Keratinocyte (primary cell): ENCODE measurements at regions not wholly inside any gene's neighbourhood (a gene's known extent, or its start where the extent isn't known, plus 50 kb on each side); places are given as distances from the start of the nearest gene placed in this dataset.

Experiments used
- DNase-seq: peaks from one replicate; pipeline ENCODE4 v3.0.0-alpha.2; 2011; ENCODE audit warnings: low read depth, missing footprints, low spot score
- FAIRE-seq: peaks from 2 replicates; lab custom pipeline; 2011; peaks lifted over from hg19 to GRCh38; lab: Jason Lieb, UNC
- H2AFZ ChIP-seq: 2 replicates; pipeline ENCODE4 v1.6.0; 2012; ENCODE audit warnings: low read length, control low read depth, inconsistent platforms; ENCODE audit not compliant: control insufficient read depth
- H3K27ac ChIP-seq: 2 replicates; pipeline ENCODE4 v1.5.1; 2011; ENCODE audit warnings: low read length; ENCODE audit not compliant: control insufficient read depth, insufficient read depth
- H3K27me3 ChIP-seq: 3 replicates; pipeline ENCODE4 v1.6.0; 2011; ENCODE audit warnings: low read length; ENCODE audit not compliant: control insufficient read depth, insufficient read depth; ENCODE audit errors: extremely low read depth
- H3K36me3 ChIP-seq, 2 experiments: 2 replicates in 1 of 2; 3 replicates in 1 of 2; pipeline ENCODE4 v1.5.1; 2011; ENCODE audit warnings: low read length in 2 of 2, mild to moderate bottlenecking in 1 of 2; ENCODE audit not compliant: control insufficient read depth in 2 of 2, insufficient read depth in 2 of 2; ENCODE audit errors: extremely low read depth in 1 of 2
- H3K4me1 ChIP-seq: 3 replicates; pipeline ENCODE4 v1.5.1; 2011; ENCODE audit warnings: low read length; ENCODE audit not compliant: control insufficient read depth, insufficient read depth; ENCODE audit errors: extremely low read depth
- H3K4me2 ChIP-seq: 3 replicates; pipeline ENCODE4 v1.6.0; 2011; ENCODE audit warnings: low read depth, low read length; ENCODE audit not compliant: control insufficient read depth, insufficient read depth; ENCODE audit errors: extremely low read depth
- H3K4me3 ChIP-seq, 3 experiments: fragments of 200-600 bp in 1 of 3; sonication (generic) in 1 of 3; 2 replicates in 2 of 3; 3 replicates in 1 of 3; pipeline ENCODE4 v1.5.1; 2011 to 2016; ENCODE audit warnings: low read length in 3 of 3, mild to moderate bottlenecking in 3 of 3, control low read depth in 2 of 3, inconsistent platforms in 1 of 3, low read depth in 1 of 3, mixed read lengths in 1 of 3, mixed run types in 1 of 3, moderate library complexity in 1 of 3; ENCODE audit not compliant: control insufficient read depth in 2 of 3, insufficient read depth in 2 of 3; ENCODE audit errors: extremely low read depth in 1 of 3
- H3K79me2 ChIP-seq: 2 replicates; pipeline ENCODE4 v1.6.0; 2012; ENCODE audit warnings: low read length; ENCODE audit not compliant: control insufficient read depth, insufficient read depth
- H3K9ac ChIP-seq: 3 replicates; pipeline ENCODE4 v1.6.0; 2011; ENCODE audit warnings: low read length; ENCODE audit not compliant: control insufficient read depth, insufficient read depth; ENCODE audit errors: extremely low read depth
- H3K9me1 ChIP-seq: 3 replicates; pipeline ENCODE4 v1.6.0; 2011; ENCODE audit warnings: low read length; ENCODE audit not compliant: control insufficient read depth, insufficient read depth; ENCODE audit errors: extremely low read depth
- H3K9me3 ChIP-seq: 2 replicates; pipeline ENCODE4 v1.5.1; 2012; ENCODE audit warnings: low read depth, low read length; ENCODE audit not compliant: control insufficient read depth
- H4K20me1 ChIP-seq: 3 replicates; pipeline ENCODE4 v1.6.0; 2011; ENCODE audit warnings: low read length; ENCODE audit not compliant: control insufficient read depth, insufficient read depth; ENCODE audit errors: extremely low read depth
- CTCF ChIP-seq, 3 experiments: IDR thresholded peaks in 1 of 3; conservative IDR thresholded peaks in 1 of 3; optimal IDR thresholded peaks in 1 of 3; 2 replicates in 2 of 3; 3 replicates in 1 of 3; pipeline versions ENCODE3 to v1.5.1; 2011; ENCODE audit warnings: low read length in 3 of 3, mild to moderate bottlenecking in 3 of 3, moderate library complexity in 2 of 3, control low read depth in 1 of 3, inconsistent platforms in 1 of 3; ENCODE audit not compliant: insufficient read depth in 2 of 3; ENCODE audit errors: extremely low read depth in 1 of 3
- EZH2 ChIP-seq: IDR thresholded peaks from one replicate; pipeline ENCODE4 v1.6.1; 2012; ENCODE audit warnings: inconsistent platforms, mild to moderate bottlenecking, low read length, moderate library complexity
- dilution Hi-C: fragments of 300-500 bp; cut with MboI; formaldehyde crosslinking; loops from one replicate; pipeline ENCODE4 v1.7.0; 2020; ENCODE audit warnings: low sequenced_read_pairs; ENCODE audit not compliant: extremely low pct_ligation_motif_present

- Histone ChIP-seq H3K4me3 (no peak overlapping the region), H3K79me2 (no peaks in the 10 kb centered on the region), H3K9me1 (no peaks in the 10 kb centered on the region), H4K20me1 (no peaks in the 10 kb centered on the region), H3K4me1 (no peaks in the 10 kb centered on the region), H2AFZ (no peak overlapping the region), H3K27ac (no peak overlapping the region), H3K4me2 (no peak overlapping the region), H3K36me3 (no peaks in the 10 kb centered on the region), H3K9me3 (no peaks in the 10 kb centered on the region), H3K27me3 (no peaks in the 10 kb centered on the region), H3K9ac (no peak overlapping the region)
- DNase-seq (no peak), FAIRE-seq (no peak)
- peak in 2 of 3 experiments; percentile 38 to 43 for TF ChIP-seq CTCF (optimal IDR thresholded peaks at IDR 0.05 in 1 of 3, IDR thresholded peaks at IDR 0.05 in 1 of 3, conservative IDR thresholded peaks at IDR 0.05 in 1 of 3; ENCODE audit: extremely low read depth in 1 of 3, insufficient read depth in 2 of 3, low read length in 3 of 3)
- no peak for TF ChIP-seq EZH2
- dilution Hi-C loops = no loop called here
Observed at GRCh38 chr4:23368081-23368697, 521.7 kb downstream of the PPARGC1A start.

GRCh38 chr4:23366557-23366906 is 523.3 kb downstream of the PPARGC1A start:
- Histone ChIP-seq H3K36me3 (no peaks in the 10 kb centered on the region), H4K20me1 (no peaks in the 10 kb centered on the region), H3K4me3 (no peak overlapping the region), H3K4me1 (no peaks in the 10 kb centered on the region), H3K4me2 (no peak overlapping the region), H2AFZ (no peak overlapping the region), H3K27me3 (no peaks in the 10 kb centered on the region), H3K79me2 (no peaks in the 10 kb centered on the region), H3K9ac (no peak overlapping the region), H3K27ac (no peak overlapping the region), H3K9me1 (no peaks in the 10 kb centered on the region), H3K9me3 (no peaks in the 10 kb centered on the region)
- TF ChIP-seq CTCF (optimal IDR thresholded peaks at IDR 0.05 in 1 of 3, IDR thresholded peaks at IDR 0.05 in 1 of 3, conservative IDR thresholded peaks at IDR 0.05 in 1 of 3; ENCODE audit: extremely low read depth in 1 of 3, insufficient read depth in 2 of 3, low read length in 3 of 3) = no peak
- TF ChIP-seq EZH2 = no peak
- DNase-seq (no peak), FAIRE-seq (no peak)
- dilution Hi-C loops = no loop called here
